ENCODE measurements at regions not wholly inside any gene's neighbourhood (a gene's known extent, or its start where the extent isn't known, plus 50 kb on each side); places are given as distances from the start of the nearest gene placed in this dataset.

DNA sequence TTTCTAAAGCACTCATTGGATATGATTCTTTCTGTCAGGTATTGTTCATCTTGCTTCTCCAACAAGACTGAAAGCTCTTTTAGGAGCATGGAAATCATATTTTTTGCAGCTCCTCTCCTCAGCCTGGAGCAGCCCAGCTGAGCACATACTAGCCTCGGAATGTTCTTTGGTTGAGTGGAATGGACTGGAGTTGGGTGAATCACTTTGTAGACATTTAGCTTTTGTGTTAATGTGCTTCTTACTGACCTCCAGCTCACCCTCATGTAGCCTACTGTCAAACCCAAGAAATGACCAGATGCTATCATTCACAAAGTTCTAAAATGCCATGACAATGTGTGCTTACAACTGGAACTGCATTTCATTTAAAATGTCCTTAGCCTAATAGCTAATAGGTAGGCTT, 161.1 kb downstream of the NUAK1 start:
- no peak overlapping the region for H3K27ac ChIP-seq
- DNase-seq (no peak), ATAC-seq (ENCODE audit: low FRiP score in 2 of 2) (no peak)
- no peak overlapping the region for H3K4me3 ChIP-seq
- H3K9me3 ChIP-seq = no peaks in the 10 kb centered on the region
- WGBS, 2 donors = 84 to 93% methylated on average over 1 of the region's 1 CpG
- no peaks in the 10 kb centered on the region for H3K36me3 ChIP-seq
- TF ChIP-seq, protein P1, sequence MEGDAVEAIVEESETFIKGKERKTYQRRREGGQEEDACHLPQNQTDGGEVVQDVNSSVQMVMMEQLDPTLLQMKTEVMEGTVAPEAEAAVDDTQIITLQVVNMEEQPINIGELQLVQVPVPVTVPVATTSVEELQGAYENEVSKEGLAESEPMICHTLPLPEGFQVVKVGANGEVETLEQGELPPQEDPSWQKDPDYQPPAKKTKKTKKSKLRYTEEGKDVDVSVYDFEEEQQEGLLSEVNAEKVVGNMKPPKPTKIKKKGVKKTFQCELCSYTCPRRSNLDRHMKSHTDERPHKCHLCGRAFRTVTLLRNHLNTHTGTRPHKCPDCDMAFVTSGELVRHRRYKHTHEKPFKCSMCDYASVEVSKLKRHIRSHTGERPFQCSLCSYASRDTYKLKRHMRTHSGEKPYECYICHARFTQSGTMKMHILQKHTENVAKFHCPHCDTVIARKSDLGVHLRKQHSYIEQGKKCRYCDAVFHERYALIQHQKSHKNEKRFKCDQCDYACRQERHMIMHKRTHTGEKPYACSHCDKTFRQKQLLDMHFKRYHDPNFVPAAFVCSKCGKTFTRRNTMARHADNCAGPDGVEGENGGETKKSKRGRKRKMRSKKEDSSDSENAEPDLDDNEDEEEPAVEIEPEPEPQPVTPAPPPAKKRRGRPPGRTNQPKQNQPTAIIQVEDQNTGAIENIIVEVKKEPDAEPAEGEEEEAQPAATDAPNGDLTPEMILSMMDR (IDR thresholded peaks at IDR 0.05) = no peak
- no peak for TF ChIP-seq EP300 (IDR thresholded peaks at IDR 0.05)
- TF ChIP-seq POLR2AphosphoS5 (IDR thresholded peaks at IDR 0.05) = no peak
- TF ChIP-seq POLR2A (IDR thresholded peaks at IDR 0.05) = no peak
- no peaks in the 10 kb centered on the region for H3K27me3 ChIP-seq
- H3K4me1 ChIP-seq = peaks cover 0 to 12% (median 8%) of the 10 kb centered on the region in 4 donors

DNA sequence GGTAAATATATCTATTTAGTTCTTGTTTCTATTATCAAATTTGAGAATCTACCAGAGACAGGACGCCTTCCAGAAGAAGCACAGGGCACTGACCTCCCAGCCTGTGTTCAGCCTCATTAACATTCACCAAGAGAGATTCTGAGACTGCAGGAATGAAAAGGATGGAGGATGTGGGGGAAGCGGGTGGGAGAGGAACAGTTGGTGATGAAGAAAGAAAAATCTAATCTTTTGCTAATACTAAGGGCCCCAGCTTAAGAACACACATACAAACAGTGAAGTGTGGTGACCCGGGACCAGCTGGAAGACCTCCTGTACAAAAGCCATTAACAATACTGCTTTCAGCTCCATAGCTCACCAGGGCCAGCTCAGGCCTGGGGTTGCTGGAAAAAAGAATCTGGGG, 160.5 kb downstream of the NUAK1 start:
- H3K4me1 ChIP-seq = peaks cover 0 to 12% (median 8%) of the 10 kb centered on the region in 4 donors
- no peak for TF ChIP-seq EP300 (IDR thresholded peaks at IDR 0.05)
- ATAC-seq (ENCODE audit: low FRiP score in 2 of 2) (no peak), DNase-seq (no peak)
- H3K9me3 ChIP-seq = no peaks in the 10 kb centered on the region
- 85 to 86% methylated on average over 3 of the region's 3 CpGs for WGBS, 2 donors
- no peak overlapping the region for H3K27ac ChIP-seq
- no peaks in the 10 kb centered on the region for H3K27me3 ChIP-seq
- no peaks in the 10 kb centered on the region for H3K36me3 ChIP-seq
- H3K4me3 ChIP-seq = no peak overlapping the region

DNA sequence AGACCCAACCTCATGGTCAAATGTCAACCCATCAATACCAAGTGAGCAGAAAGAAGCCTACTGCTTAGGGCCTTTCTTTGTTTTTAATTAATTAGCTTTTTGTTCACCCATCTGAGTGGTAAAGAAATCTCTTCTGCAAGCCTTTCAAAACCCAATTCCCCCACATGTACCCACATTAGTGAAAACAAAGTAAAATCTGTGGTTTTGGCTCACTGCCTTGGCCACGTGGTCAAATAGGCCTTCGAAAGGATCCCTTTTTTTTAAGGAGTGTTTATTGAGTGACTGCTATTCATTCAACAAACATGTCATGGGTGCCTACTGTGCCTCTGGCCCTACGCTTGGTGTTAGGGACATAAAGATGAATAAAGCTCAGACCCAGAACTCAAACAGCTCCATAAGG, 160.1 kb downstream of the NUAK1 start:
- DNase-seq (no peak), ATAC-seq (ENCODE audit: low FRiP score in 2 of 2) (no peak)
- Histone ChIP-seq H3K36me3 (no peaks in the 10 kb centered on the region), H3K9me3 (no peaks in the 10 kb centered on the region), H3K27me3 (no peaks in the 10 kb centered on the region), H3K4me1 (peaks cover 0 to 12% (median 8%) of the 10 kb centered on the region in 4 donors), H3K4me3 (no peak overlapping the region), H3K27ac (no peak overlapping the region)
- WGBS, 2 donors = 44 to 58% methylated on average over 3 of the region's 3 CpGs
- no peak for TF ChIP-seq POLR2A (IDR thresholded peaks at IDR 0.05)
- TF ChIP-seq, protein P1 (IDR thresholded peaks at IDR 0.05) = no peak
- TF ChIP-seq POLR2AphosphoS5 (IDR thresholded peaks at IDR 0.05) = no peak

DNA sequence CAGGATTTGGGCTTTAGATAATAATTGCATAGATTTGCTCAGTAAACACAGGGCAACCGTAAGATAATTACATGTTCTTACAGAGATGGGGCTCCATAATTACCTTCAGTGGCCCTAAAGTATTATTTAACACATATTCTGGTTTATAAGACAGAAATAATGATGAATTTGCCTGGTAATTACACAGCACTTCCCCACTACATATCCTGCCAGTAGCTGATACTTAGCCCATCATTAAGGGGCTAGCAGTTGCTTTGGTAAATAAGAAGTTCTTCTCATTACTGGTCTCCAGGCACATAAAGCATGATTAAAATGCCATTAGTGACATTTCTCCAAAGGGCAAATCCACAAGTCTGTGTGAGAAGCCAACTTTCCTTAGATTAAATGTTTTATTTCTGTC, 158.7 kb downstream of the NUAK1 start:
- Histone ChIP-seq H3K9me3 (no peaks in the 10 kb centered on the region), H3K27me3 (no peaks in the 10 kb centered on the region), H3K27ac (no peak overlapping the region), H3K4me1 (peaks cover 0 to 12% (median 8%) of the 10 kb centered on the region in 4 donors), H3K36me3 (no peaks in the 10 kb centered on the region), H3K4me3 (no peak overlapping the region)
- TF ChIP-seq, protein P1 (IDR thresholded peaks at IDR 0.05) = no peak
- ATAC-seq (ENCODE audit: low FRiP score in 2 of 2) (no peak), DNase-seq (no peak)
- WGBS, 2 donors = 93 to 96% methylated on average over 1 of the region's 1 CpG

DNA sequence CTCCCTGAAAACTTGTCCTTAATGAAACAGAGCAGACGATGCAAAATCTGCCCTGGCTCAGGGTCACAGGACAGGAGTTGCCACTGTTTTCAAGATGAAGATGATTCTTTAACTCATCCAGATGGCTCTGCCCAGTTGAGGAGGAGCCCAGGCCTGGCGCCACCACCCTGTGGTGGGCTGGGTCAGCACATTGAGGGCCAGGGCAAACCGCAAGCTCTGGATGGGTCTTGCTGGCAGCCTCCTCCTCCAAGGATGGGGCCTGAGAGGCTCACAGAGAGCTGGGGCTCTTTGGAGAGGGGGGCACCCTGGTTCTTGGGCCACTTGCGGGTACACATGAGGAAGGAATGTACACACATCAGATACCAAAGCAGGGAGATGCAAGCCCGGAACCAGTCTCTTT, 158.2 kb downstream of the NUAK1 start:
- no peak overlapping the region for H3K4me3 ChIP-seq
- no peaks in the 10 kb centered on the region for H3K27me3 ChIP-seq
- whole genome bisulfite sequencing, 2 donors = 78 to 85% methylated on average over 2 to 5 of the region's 5 CpGs
- H3K27ac ChIP-seq = no peak overlapping the region
- no peaks in the 10 kb centered on the region for H3K9me3 ChIP-seq
- no peak for ATAC-seq (ENCODE audit: low FRiP score in 2 of 2)
- no peaks in the 10 kb centered on the region for H3K36me3 ChIP-seq
- DNase-seq = peak in 1 of 2 donors; percentile 40
- H3K4me1 ChIP-seq = peaks cover 0 to 12% (median 8%) of the 10 kb centered on the region in 4 donors
- TF ChIP-seq, protein P1 (IDR thresholded peaks at IDR 0.05) = no peak
- TF ChIP-seq POLR2AphosphoS5 (IDR thresholded peaks at IDR 0.05) (no peak), EP300 (IDR thresholded peaks at IDR 0.05) (no peak), POLR2A (IDR thresholded peaks at IDR 0.05) (no peak)

All from upper lobe of left lung (tissue), 6 donors.